ENCODE measurements at regions not wholly inside any gene's neighbourhood (a gene's known extent, or its start where the extent isn't known, plus 50 kb on each side); places are given as distances from the start of the nearest gene placed in this dataset.

DNA sequence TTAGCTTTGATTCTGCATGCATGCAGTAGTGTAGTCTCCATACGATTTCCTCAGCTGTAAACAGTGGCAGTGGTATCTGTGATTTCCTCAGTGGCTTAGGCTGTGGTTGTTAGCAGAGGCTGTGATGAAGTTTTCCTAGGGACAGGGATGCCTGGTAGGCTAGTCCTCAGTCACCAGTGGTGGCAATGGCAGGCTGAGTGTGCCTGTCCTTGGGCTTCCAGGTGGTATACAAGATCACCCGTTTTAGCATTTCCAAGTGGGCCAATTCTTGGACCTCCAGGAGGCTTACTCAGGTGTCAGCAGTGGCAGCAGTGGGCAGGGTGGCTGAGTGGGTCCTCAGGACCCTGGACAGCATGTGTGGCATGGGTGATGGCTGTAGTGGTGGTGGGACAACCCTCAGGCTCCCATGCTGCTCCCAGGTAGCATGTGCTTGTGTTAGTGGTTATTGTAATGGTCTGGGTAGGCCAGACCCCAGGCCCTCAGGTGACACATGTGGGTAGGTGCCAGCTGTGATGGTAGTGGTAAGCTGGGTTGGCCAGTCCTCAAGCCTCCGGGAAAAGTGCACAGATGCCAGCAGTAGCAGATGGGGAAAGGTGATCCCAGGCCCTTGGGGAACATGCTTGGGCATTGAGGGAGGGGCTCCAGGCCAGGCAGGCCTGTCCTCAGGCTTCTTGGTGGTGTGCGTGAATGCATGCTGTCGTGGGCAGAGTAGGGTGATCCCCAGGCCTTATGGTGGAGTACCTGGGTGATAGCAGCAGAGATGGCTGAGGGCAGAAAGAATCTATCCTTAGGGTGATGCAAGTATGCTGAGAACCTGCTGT, 146.5 kb downstream of the PAPOLA start:
- TF ChIP-seq ZNF707 (tag by site-specific recombination; IDR thresholded peaks at IDR 0.05), result no peak
- TF ChIP-seq ZFP37 (tag by site-specific recombination; IDR thresholded peaks at IDR 0.05), result no peak
- TF ChIP-seq, protein P1, sequence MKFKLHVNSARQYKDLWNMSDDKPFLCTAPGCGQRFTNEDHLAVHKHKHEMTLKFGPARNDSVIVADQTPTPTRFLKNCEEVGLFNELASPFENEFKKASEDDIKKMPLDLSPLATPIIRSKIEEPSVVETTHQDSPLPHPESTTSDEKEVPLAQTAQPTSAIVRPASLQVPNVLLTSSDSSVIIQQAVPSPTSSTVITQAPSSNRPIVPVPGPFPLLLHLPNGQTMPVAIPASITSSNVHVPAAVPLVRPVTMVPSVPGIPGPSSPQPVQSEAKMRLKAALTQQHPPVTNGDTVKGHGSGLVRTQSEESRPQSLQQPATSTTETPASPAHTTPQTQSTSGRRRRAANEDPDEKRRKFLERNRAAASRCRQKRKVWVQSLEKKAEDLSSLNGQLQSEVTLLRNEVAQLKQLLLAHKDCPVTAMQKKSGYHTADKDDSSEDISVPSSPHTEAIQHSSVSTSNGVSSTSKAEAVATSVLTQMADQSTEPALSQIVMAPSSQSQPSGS (tag by site-specific recombination; IDR thresholded peaks at IDR 0.05; ENCODE audit: low read depth), result no peak
- TF ChIP-seq, protein P2, sequence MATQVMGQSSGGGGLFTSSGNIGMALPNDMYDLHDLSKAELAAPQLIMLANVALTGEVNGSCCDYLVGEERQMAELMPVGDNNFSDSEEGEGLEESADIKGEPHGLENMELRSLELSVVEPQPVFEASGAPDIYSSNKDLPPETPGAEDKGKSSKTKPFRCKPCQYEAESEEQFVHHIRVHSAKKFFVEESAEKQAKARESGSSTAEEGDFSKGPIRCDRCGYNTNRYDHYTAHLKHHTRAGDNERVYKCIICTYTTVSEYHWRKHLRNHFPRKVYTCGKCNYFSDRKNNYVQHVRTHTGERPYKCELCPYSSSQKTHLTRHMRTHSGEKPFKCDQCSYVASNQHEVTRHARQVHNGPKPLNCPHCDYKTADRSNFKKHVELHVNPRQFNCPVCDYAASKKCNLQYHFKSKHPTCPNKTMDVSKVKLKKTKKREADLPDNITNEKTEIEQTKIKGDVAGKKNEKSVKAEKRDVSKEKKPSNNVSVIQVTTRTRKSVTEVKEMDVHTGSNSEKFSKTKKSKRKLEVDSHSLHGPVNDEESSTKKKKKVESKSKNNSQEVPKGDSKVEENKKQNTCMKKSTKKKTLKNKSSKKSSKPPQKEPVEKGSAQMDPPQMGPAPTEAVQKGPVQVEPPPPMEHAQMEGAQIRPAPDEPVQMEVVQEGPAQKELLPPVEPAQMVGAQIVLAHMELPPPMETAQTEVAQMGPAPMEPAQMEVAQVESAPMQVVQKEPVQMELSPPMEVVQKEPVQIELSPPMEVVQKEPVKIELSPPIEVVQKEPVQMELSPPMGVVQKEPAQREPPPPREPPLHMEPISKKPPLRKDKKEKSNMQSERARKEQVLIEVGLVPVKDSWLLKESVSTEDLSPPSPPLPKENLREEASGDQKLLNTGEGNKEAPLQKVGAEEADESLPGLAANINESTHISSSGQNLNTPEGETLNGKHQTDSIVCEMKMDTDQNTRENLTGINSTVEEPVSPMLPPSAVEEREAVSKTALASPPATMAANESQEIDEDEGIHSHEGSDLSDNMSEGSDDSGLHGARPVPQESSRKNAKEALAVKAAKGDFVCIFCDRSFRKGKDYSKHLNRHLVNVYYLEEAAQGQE (tag by site-specific recombination; IDR thresholded peaks at IDR 0.05), result peak; percentile 76
- TF ChIP-seq, protein P3, sequence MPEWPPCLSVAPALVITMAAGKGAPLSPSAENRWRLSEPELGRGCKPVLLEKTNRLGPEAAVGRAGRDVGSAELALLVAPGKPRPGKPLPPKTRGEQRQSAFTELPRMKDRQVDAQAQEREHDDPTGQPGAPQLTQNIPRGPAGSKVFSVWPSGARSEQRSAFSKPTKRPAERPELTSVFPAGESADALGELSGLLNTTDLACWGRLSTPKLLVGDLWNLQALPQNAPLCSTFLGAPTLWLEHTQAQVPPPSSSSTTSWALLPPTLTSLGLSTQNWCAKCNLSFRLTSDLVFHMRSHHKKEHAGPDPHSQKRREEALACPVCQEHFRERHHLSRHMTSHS (tag by site-specific recombination; IDR thresholded peaks at IDR 0.05), result no peak
- TF ChIP-seq KLF16 (tag by site-specific recombination; IDR thresholded peaks at IDR 0.05), result no peak
- no peak for TF ChIP-seq ZNF404 (tag by site-specific recombination; IDR thresholded peaks at IDR 0.05)
- TF ChIP-seq, protein P4, sequence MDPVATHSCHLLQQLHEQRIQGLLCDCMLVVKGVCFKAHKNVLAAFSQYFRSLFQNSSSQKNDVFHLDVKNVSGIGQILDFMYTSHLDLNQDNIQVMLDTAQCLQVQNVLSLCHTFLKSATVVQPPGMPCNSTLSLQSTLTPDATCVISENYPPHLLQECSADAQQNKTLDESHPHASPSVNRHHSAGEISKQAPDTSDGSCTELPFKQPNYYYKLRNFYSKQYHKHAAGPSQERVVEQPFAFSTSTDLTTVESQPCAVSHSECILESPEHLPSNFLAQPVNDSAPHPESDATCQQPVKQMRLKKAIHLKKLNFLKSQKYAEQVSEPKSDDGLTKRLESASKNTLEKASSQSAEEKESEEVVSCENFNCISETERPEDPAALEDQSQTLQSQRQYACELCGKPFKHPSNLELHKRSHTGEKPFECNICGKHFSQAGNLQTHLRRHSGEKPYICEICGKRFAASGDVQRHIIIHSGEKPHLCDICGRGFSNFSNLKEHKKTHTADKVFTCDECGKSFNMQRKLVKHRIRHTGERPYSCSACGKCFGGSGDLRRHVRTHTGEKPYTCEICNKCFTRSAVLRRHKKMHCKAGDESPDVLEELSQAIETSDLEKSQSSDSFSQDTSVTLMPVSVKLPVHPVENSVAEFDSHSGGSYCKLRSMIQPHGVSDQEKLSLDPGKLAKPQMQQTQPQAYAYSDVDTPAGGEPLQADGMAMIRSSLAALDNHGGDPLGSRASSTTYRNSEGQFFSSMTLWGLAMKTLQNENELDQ (tag by site-specific recombination; IDR thresholded peaks at IDR 0.05; ENCODE audit: low read depth), result no peak
- TF ChIP-seq ZNF610 (tag by site-specific recombination; IDR thresholded peaks at IDR 0.05; ENCODE audit: borderline replicate concordance), result no peak
- TF ChIP-seq, protein P5, sequence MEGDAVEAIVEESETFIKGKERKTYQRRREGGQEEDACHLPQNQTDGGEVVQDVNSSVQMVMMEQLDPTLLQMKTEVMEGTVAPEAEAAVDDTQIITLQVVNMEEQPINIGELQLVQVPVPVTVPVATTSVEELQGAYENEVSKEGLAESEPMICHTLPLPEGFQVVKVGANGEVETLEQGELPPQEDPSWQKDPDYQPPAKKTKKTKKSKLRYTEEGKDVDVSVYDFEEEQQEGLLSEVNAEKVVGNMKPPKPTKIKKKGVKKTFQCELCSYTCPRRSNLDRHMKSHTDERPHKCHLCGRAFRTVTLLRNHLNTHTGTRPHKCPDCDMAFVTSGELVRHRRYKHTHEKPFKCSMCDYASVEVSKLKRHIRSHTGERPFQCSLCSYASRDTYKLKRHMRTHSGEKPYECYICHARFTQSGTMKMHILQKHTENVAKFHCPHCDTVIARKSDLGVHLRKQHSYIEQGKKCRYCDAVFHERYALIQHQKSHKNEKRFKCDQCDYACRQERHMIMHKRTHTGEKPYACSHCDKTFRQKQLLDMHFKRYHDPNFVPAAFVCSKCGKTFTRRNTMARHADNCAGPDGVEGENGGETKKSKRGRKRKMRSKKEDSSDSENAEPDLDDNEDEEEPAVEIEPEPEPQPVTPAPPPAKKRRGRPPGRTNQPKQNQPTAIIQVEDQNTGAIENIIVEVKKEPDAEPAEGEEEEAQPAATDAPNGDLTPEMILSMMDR (tag by site-specific recombination; IDR thresholded peaks at IDR 0.05), result no peak
